Stimulated activated CD4-positive, alpha-beta T cell treated with anti-CD3 and anti-CD28 coated beads, Interleukin-1b, Interleukin-23, amount 100 ng/mL, for 48 hours (primary cell): ENCODE measurements at regions not wholly inside any gene's neighbourhood (a gene's known extent, or its start where the extent isn't known, plus 50 kb on each side); places are given as distances from the start of the nearest gene placed in this dataset.

ENCODE experiments used
- DNase-seq: peaks from one replicate; pipeline ENCODE4 v3.0.0-alpha.2; 2020

GRCh38 chr4:4689694-4690440, 148.0 kb upstream of the STX18 start:
- no peak for DNase-seq

GRCh38 chr4:4687935-4688727, 146.3 kb upstream of the STX18 start:
- no peak for DNase-seq

GRCh38 chr4:4687100-4687499, 145.3 kb upstream of the STX18 start:
- DNase-seq: no peak

- no peak for DNase-seq
These were observed 144.3 kb upstream of the STX18 start for GRCh38 chr4:4685810-4686795.

- no peak for DNase-seq
These were observed 139.8 kb upstream of the STX18 start for GRCh38 chr4:4681653-4682052.

GRCh38 chr4:4680758-4681157, 138.9 kb upstream of the STX18 start:
- DNase-seq: no peak

- DNase-seq: no peak
These were observed 138.4 kb upstream of the STX18 start for GRCh38 chr4:4680243-4680642.

- DNase-seq: no peak
These were observed 136.0 kb upstream of the STX18 start for GRCh38 chr4:4677556-4678522.

- no peak for DNase-seq
These were observed 133.8 kb upstream of the STX18 start for GRCh38 chr4:4675641-4676040.

GRCh38 chr4:4675051-4675581, 133.3 kb upstream of the STX18 start:
- no peak for DNase-seq

GRCh38 chr4:4673070-4673469, 131.2 kb upstream of the STX18 start:
- no peak for DNase-seq

- no peak for DNase-seq
These were observed 130.6 kb upstream of the STX18 start for GRCh38 chr4:4672402-4672801.

GRCh38 chr4:4671774-4672349, 130.0 kb upstream of the STX18 start:
- DNase-seq: no peak

GRCh38 chr4:4670869-4671268, 129.0 kb upstream of the STX18 start:
- DNase-seq: no peak

- no peak for DNase-seq
These were observed 126.7 kb upstream of the STX18 start for GRCh38 chr4:4668355-4669210.

GRCh38 chr4:4667622-4668081, 125.8 kb upstream of the STX18 start:
- no peak for DNase-seq

GRCh38 chr4:4666693-4667621, 125.1 kb upstream of the STX18 start:
- DNase-seq: no peak

- no peak for DNase-seq
These were observed 124.3 kb upstream of the STX18 start for GRCh38 chr4:4666187-4666586.

GRCh38 chr4:4664234-4664633, 122.4 kb upstream of the STX18 start:
- DNase-seq: no peak
